ENCODE measurements at regions not wholly inside any gene's neighbourhood (a gene's known extent, or its start where the extent isn't known, plus 50 kb on each side); places are given as distances from the start of the nearest gene placed in this dataset.
"Not testable (repeated sequence)": the region's sequence is repeated elsewhere in the genome, so short reads cannot be mapped to it uniquely, and the experiment has no call there.

GRCh38 chrX:879756-880698 is 249.4 kb downstream of the SHOX start:
- H3K4me3 ChIP-seq (ENCODE audit: extremely low read depth in 1 of 4, insufficient read depth in 2 of 4, low read depth in 3 of 4, low read length in 4 of 4); DNase-seq (ENCODE audit: low read depth in 1 of 2, low spot score in 2 of 2); H3K23me2 ChIP-seq (ENCODE audit: low read depth, low read length); H2BK12ac ChIP-seq (ENCODE audit: low read depth, low read length); H3K56ac ChIP-seq (replicated peaks; ENCODE audit: insufficient read length, low read depth, low read length); H3K18ac ChIP-seq (ENCODE audit: extremely low read depth, low read length); H3K36me3 ChIP-seq (ENCODE audit: control insufficient read depth in 2 of 4, insufficient read depth in 4 of 4, low read length in 3 of 4); H3K27ac ChIP-seq (ENCODE audit: low read depth, low read length); H3K79me1 ChIP-seq (ENCODE audit: low read depth, low read length); H3K79me2 ChIP-seq (ENCODE audit: control insufficient read depth in 1 of 2, insufficient read depth in 2 of 2, low read length in 2 of 2); H2AK5ac ChIP-seq (ENCODE audit: low read depth, low read length); H4K20me1 ChIP-seq (replicated peaks in 1 of 2; ENCODE audit: control insufficient read depth in 1 of 2, insufficient read depth in 2 of 2, low read length in 2 of 2); H4K91ac ChIP-seq (replicated peaks; ENCODE audit: insufficient read length, low read length); POLR2A ChIA-PET (ENCODE audit: partially characterized antibody); H3K4me2 ChIP-seq (ENCODE audit: insufficient read depth in 1 of 2, low read depth in 2 of 2, low read length in 2 of 2); H2BK15ac ChIP-seq (ENCODE audit: low read length); H3K23ac ChIP-seq (ENCODE audit: insufficient read length); H3K14ac ChIP-seq (ENCODE audit: insufficient read length); H3K4ac ChIP-seq (replicated peaks; ENCODE audit: insufficient read length, low read depth, low read length); H2AFZ ChIP-seq (ENCODE audit: low read length); H3K27me3 ChIP-seq (replicated peaks in 1 of 4; ENCODE audit: control insufficient read depth in 3 of 4, extremely low read depth in 1 of 4, insufficient read depth in 3 of 4, low read length in 3 of 4); H2BK20ac ChIP-seq (ENCODE audit: low read length); H3K9me3 ChIP-seq (ENCODE audit: insufficient read depth in 2 of 2, low read depth in 1 of 2, low read length in 1 of 2); FAIRE-seq; H4K8ac ChIP-seq (ENCODE audit: extremely low read depth, insufficient read depth, low read length); H4K5ac ChIP-seq (ENCODE audit: insufficient read length, low read depth, low read length); H2BK5ac ChIP-seq (ENCODE audit: low read depth, low read length); H3K9ac ChIP-seq (replicated peaks in 1 of 4; ENCODE audit: extremely low read depth in 1 of 4, low read depth in 3 of 4, low read length in 3 of 4); H2BK120ac ChIP-seq (replicated peaks; ENCODE audit: low read depth, low read length); CTCF ChIA-PET (ENCODE audit: partially characterized antibody); H3K4me1 ChIP-seq (replicated peaks in 1 of 4; ENCODE audit: control insufficient read depth in 3 of 4, insufficient read depth in 4 of 4, low read length in 3 of 4): not testable (repeated sequence)
- WGBS, 2 experiments (ENCODE audit: extremely low coverage in 1 of 2, insufficient coverage in 1 of 2, insufficient read length in 1 of 2, insufficient replicate concordance in 2 of 2, low coverage in 1 of 2, low lambda C conversion rate in 2 of 2, missing lambda C conversion rate in 1 of 2) = 57% methylated on average over 11 of the region's 11 CpGs; no CpG with 5 or more reads in 1 of the 2 experiments
- peak; percentile 95 for TF ChIP-seq MAFK (IDR thresholded peaks at IDR 0.05; ENCODE audit: low read depth, low read length)

Data from H1 (cell line).